GM12865 (cell line): ENCODE measurements at regions not wholly inside any gene's neighbourhood (a gene's known extent, or its start where the extent isn't known, plus 50 kb on each side); places are given as distances from the start of the nearest gene placed in this dataset.

Experiments used
- DNase-seq: peaks from one replicate; pipeline ENCODE4 v3.0.0; 2010; ENCODE audit warnings: low read depth
- H3K4me3 ChIP-seq: 2 replicates; pipeline ENCODE4 v1.5.1; 2011; ENCODE audit warnings: mild to moderate bottlenecking, low read depth, low read length, control low read depth
- TF ChIP-seq, protein P1 (sequence below): IDR thresholded peaks from 2 replicates; pipeline ENCODE4 v1.5.1; 2011; ENCODE audit warnings: low read length, control low read depth, low read depth, inconsistent platforms; ENCODE audit not compliant: insufficient read depth; ENCODE audit errors: missing control alignments

DNA sequence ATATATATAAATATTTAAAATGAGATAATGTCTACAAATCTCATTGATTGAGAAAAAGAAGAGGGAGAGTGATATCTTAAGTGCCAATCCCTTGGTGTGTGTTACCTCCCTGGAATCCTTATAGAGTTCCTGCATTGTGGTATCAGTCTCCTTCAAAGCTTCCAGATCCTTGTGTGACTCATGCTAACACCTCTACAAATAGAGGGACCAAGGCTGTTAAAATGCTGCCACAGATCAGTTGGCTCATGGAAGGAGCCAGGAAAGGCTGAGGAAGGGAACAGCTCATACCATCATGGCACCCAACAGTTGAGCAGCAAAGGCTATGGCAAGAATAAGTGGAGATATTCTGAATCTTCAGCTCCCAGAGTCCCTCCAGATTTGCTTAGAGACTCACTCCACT is 163.6 kb upstream of the ISX start:
- TF ChIP-seq, protein P1, sequence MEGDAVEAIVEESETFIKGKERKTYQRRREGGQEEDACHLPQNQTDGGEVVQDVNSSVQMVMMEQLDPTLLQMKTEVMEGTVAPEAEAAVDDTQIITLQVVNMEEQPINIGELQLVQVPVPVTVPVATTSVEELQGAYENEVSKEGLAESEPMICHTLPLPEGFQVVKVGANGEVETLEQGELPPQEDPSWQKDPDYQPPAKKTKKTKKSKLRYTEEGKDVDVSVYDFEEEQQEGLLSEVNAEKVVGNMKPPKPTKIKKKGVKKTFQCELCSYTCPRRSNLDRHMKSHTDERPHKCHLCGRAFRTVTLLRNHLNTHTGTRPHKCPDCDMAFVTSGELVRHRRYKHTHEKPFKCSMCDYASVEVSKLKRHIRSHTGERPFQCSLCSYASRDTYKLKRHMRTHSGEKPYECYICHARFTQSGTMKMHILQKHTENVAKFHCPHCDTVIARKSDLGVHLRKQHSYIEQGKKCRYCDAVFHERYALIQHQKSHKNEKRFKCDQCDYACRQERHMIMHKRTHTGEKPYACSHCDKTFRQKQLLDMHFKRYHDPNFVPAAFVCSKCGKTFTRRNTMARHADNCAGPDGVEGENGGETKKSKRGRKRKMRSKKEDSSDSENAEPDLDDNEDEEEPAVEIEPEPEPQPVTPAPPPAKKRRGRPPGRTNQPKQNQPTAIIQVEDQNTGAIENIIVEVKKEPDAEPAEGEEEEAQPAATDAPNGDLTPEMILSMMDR: no peak
- no peak for DNase-seq

DNA sequence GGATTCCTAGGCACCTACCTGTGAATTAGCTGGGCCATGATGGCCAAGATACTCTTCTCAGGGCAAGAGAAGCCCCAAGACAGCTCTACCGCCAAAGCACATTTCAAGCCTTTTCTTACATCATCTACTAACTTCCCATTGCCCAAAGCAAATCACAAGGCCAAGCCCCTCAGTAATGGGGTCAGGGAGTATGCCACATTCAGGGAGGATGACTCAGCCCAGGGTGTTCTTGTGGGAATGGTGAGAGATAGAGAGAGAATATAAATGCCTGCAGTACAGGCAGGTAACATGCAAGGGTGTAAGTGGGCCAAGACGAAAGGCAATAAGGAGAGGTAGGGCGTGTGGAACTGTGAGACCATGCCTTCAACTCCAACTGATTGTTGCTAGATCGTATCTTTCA is 162.5 kb upstream of the ISX start:
- TF ChIP-seq, protein P1: no peak
- DNase-seq: no peak

More for the DNA sequence above, 163.6 kb upstream of the ISX start:
- no peak overlapping the region for H3K4me3 ChIP-seq

DNA sequence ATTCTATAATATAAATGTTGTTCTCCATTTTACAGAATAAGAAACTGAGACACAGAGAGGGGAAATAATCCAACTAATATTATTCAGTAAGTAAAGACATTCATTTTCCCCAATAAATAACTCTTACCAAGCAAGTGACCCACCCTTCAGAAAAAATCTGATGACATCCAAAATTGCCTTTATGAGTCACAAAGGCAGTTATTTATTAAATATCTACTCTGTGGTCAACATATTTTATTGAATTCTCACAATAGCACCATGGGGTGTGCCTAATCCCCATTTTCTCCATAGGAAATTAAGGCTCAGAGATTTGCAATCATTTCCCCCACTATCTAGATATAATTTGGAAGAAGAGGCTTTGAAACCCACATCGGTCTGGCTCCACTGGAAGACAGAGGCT is 161.5 kb upstream of the ISX start:
- TF ChIP-seq, protein P1: no peak
- H3K4me3 ChIP-seq: no peak overlapping the region
- DNase-seq: no peak

More for the DNA sequence above, 162.5 kb upstream of the ISX start:
- H3K4me3 ChIP-seq: no peak overlapping the region

DNA sequence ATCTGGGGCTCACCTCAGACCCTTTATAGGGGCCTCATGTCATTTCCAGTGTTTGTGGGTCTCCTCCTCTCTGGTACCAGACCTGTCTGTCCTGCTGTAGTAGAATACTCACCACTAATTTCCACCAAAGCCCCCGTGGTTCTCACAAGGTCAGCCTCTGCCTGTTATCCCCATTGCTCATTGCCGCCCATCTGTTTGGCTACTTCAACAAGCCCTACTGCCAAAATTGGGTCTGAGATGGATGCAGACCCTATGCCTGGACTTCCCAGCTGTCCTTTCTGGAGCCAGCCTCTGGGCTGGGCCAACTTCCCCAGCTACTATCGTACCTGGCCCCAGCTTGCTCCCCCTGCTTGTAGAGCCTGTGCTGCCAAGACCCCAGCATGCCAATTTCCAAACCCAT is 152.1 kb upstream of the ISX start:
- TF ChIP-seq, protein P1: no peak
- DNase-seq: no peak

GRCh38 chr22:34914846-34915245 is 151.1 kb upstream of the ISX start:
- no peak for DNase-seq
- TF ChIP-seq, protein P1: no peak
- no peak overlapping the region for H3K4me3 ChIP-seq

More for the DNA sequence above, 152.1 kb upstream of the ISX start:
- H3K4me3 ChIP-seq: no peak overlapping the region

GRCh38 chr22:34917239-34917638 is 148.7 kb upstream of the ISX start:
- DNase-seq: no peak
- TF ChIP-seq, protein P1: no peak
- no peak overlapping the region for H3K4me3 ChIP-seq

DNA sequence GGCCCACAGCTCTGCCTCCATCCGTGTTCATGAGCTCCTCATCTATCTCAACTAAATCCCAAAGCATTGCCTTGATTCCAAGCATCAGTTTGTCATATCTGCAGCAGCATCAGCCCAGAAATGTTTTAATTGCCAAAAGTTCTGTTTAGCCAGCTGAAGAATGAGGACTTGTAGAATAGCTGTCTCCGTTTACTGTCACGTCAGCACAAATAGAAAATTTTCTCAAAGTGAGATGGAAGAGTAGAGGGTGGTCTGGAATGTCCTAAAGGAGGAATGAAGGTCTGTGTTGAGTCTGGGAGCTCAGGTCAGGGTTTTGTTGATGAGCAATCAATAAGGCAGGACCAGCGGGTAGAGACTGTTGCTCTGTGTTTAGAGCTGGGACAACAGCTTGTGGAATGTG is 134.9 kb upstream of the ISX start:
- no peak for DNase-seq
- TF ChIP-seq, protein P1: no peak
- no peak overlapping the region for H3K4me3 ChIP-seq
